Spleen (tissue), 11 donors: ENCODE measurements at regions not wholly inside any gene's neighbourhood (a gene's known extent, or its start where the extent isn't known, plus 50 kb on each side); places are given as distances from the start of the nearest gene placed in this dataset.

Experiments
- DNase-seq: peaks from one replicate; pipeline ENCODE4 v3.0.0-alpha.2; 2020
- H3K27ac ChIP-seq, 8 donors: fragments of 200-600 bp; sonication (generic) in 7 of 8; 1 replicate in 4 of 8; 2 replicates in 4 of 8; pipeline versions ENCODE4 v1.5.0 to v1.8.0; 2016 to 2021; ENCODE audit warnings: inconsistent platforms in 4 of 8, mild to moderate bottlenecking in 4 of 8, moderate library complexity in 1 of 8
- H3K27me3 ChIP-seq, 7 donors: fragments of 200-600 bp; sonication (generic) in 6 of 7; replicated peaks in 1 of 7; 1 replicate in 4 of 7; 2 replicates in 3 of 7; pipeline versions ENCODE4 v1.5.0 to v1.8.0; 2016 to 2021; ENCODE audit warnings: inconsistent platforms in 3 of 7, mild to moderate bottlenecking in 1 of 7
- H3K36me3 ChIP-seq, 6 donors: fragments of 200-600 bp; sonication (generic) in 5 of 6; 1 replicate in 4 of 6; 2 replicates in 2 of 6; pipeline versions ENCODE4 v1.5.0 to v1.8.0; 2016 to 2021; ENCODE audit warnings: inconsistent platforms in 2 of 6
- H3K4me1 ChIP-seq, 6 donors: fragments of 200-600 bp; sonication (generic) in 5 of 6; 1 replicate in 3 of 6; 2 replicates in 3 of 6; pipeline versions ENCODE4 v1.5.0 to v1.8.0; 2016 to 2021; ENCODE audit warnings: inconsistent platforms in 3 of 6
- H3K4me3 ChIP-seq, 8 donors: fragments of 200-600 bp; sonication (generic) in 7 of 8; 1 replicate in 4 of 8; 2 replicates in 4 of 8; pipeline versions ENCODE4 v1.5.0 to v1.8.0; 2016 to 2021; ENCODE audit warnings: inconsistent platforms in 4 of 8, mild to moderate bottlenecking in 4 of 8, moderate library complexity in 2 of 8
- H3K9me3 ChIP-seq, 8 donors: fragments of 200-600 bp; sonication (generic) in 7 of 8; 1 replicate in 4 of 8; 2 replicates in 4 of 8; pipeline versions ENCODE4 v1.5.0 to v1.8.0; 2016 to 2021; ENCODE audit warnings: inconsistent platforms in 4 of 8
- POLR2A ChIP-seq, 3 donors: fragments of 450-650 bp; IDR thresholded peaks; one replicate each; pipeline ENCODE4 v1.5.1; 2017; ENCODE audit warnings: antibody characterized with exemption in 3 of 3, mild to moderate bottlenecking in 1 of 3
- POLR2AphosphoS5 ChIP-seq, 3 donors: sonication (generic); formaldehyde crosslinking; IDR thresholded peaks; one replicate each; pipeline ENCODE4 v1.5.1; 2017; ENCODE audit warnings: antibody characterized with exemption in 3 of 3
- WGBS, 5 donors: extraction: QIAGEN DNeasy Blood & Tissue Kit in 3 of 5; methylation state at CpG; one replicate each; pipeline versions ENCODE4 v1.1.5 to v1.1.7; 2013 to 2018; 5-methylcytosine and 5-hydroxymethylcytosine counted together
- intact Hi-C: fragments of 100-400 bp; cut with DNase I; formaldehyde crosslinking; loops from one replicate; pipeline ENCODE4 v1.15.0; 2023; ENCODE audit warnings: low total_unique reads
- TF ChIP-seq, protein P1 (sequence below), 11 experiments: fragments of 200-600 bp in 7 of 11; fragments of 450-650 bp in 4 of 11; sonication (generic) in 4 of 11; IDR thresholded peaks in 8 of 11; conservative IDR thresholded peaks in 3 of 11; 1 replicate in 7 of 11; 2 replicates in 4 of 11; pipeline versions ENCODE4 v1.4.0 to v1.8.0; 2016 to 2021; ENCODE audit warnings: antibody characterized with exemption in 11 of 11, inconsistent platforms in 4 of 11, mild to moderate bottlenecking in 1 of 11
- donor health status: healthy with polysubstance abuse.
- donor health status: DM: no; HTN: no; CAD: no; lungs with moderate emphysema.
- donor health status: DM: no; HTN: no; CAD: no.
- donor health status: Bipolar disorder and iron deficiency.
- donor health status: healthy.
- donor health status: DM: no; HTN: no; CAD: no.
- donor health status: DM: yes; HTN: yes; CAD: no.

DNA sequence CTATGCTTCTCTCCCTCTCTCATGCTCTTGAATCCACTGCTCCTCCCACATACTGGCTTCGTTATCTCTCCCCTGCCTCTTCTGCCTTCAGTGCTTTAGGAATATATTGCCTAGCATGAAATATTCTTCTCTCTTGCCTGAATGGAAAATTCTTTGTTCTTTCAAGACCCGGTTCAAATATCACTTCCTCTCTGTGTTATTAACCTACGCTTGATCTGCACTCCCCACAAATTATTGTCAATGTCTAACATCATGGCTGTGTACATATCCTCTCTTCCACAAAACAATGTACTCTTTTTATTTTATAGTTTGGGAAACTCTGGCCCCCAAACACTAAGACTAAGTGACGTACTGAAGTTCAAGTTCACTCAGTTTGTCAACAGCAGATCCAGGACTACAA is 211.0 kb downstream of the SEC61B start:
- Histone ChIP-seq H3K4me3 (no peak overlapping the region), H3K9me3 (peaks cover 0 to 4% (median 0%) of the 10 kb centered on the region in 8 donors), H3K36me3 (no peaks in the 10 kb centered on the region), H3K27ac (peak overlapping the region in 1 of 8 donors; percentile 18), H3K4me1 (peaks cover 0 to 13% (median 1%) of the 10 kb centered on the region in 6 donors), H3K27me3 (no peaks in the 10 kb centered on the region)
- WGBS, 5 donors, result 61 to 76% (median 72%) methylated on average over 4 of the region's 4 CpGs
- TF ChIP-seq, protein P1, sequence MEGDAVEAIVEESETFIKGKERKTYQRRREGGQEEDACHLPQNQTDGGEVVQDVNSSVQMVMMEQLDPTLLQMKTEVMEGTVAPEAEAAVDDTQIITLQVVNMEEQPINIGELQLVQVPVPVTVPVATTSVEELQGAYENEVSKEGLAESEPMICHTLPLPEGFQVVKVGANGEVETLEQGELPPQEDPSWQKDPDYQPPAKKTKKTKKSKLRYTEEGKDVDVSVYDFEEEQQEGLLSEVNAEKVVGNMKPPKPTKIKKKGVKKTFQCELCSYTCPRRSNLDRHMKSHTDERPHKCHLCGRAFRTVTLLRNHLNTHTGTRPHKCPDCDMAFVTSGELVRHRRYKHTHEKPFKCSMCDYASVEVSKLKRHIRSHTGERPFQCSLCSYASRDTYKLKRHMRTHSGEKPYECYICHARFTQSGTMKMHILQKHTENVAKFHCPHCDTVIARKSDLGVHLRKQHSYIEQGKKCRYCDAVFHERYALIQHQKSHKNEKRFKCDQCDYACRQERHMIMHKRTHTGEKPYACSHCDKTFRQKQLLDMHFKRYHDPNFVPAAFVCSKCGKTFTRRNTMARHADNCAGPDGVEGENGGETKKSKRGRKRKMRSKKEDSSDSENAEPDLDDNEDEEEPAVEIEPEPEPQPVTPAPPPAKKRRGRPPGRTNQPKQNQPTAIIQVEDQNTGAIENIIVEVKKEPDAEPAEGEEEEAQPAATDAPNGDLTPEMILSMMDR (IDR thresholded peaks at IDR 0.05 in 8 of 11, conservative IDR thresholded peaks at IDR 0.05 in 3 of 11), result no peak
- TF ChIP-seq POLR2A (IDR thresholded peaks at IDR 0.05) (no peak), POLR2AphosphoS5 (IDR thresholded peaks at IDR 0.05) (no peak)
- no peak for DNase-seq
- intact Hi-C loops, result no loop called here

DNA sequence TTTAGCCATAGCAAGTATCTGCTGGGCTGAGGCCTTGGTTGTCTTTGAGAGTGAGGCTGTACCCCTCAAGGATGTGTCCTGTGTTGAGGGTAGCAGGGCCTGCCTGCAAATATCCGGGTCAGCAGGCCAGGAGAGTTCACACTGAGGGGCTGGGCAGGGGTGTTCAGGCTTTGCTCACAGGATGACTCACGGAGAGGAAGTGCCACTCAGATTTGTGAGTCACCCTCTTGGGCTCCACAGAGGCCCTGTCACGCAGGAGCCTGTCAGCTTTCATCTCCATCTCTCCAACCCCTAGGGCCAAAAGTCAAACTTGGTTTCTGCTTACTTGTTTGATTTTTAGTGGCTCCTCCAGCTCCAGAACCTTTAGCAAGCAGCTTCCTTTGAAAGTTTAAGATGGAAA is 211.5 kb downstream of the SEC61B start:
- intact Hi-C loops, result no loop called here
- Histone ChIP-seq H3K36me3 (no peaks in the 10 kb centered on the region), H3K4me1 (peaks cover 0 to 13% (median 1%) of the 10 kb centered on the region in 6 donors), H3K27me3 (no peaks in the 10 kb centered on the region), H3K4me3 (no peak overlapping the region), H3K9me3 (peaks cover 0 to 3% (median 0%) of the 10 kb centered on the region in 8 donors), H3K27ac (peak overlapping the region in 1 of 8 donors; percentile 18)
- DNase-seq, result no peak
- peak in 1 of 3 donors; percentile 11 for TF ChIP-seq POLR2AphosphoS5 (IDR thresholded peaks at IDR 0.05)
- TF ChIP-seq, protein P1 (IDR thresholded peaks at IDR 0.05 in 8 of 11, conservative IDR thresholded peaks at IDR 0.05 in 3 of 11), result no peak
- WGBS, 5 donors, result 16 to 28% (median 24%) methylated on average over 3 of the region's 3 CpGs

GRCh38 chr9:99436616-99437015 is 214.5 kb downstream of the SEC61B start:
- H3K4me1 ChIP-seq, result peaks cover 0 to 13% (median 1%) of the 10 kb centered on the region in 6 donors
- TF ChIP-seq POLR2A (IDR thresholded peaks at IDR 0.05), result no peak
- TF ChIP-seq, protein P1 (IDR thresholded peaks at IDR 0.05 in 8 of 11, conservative IDR thresholded peaks at IDR 0.05 in 3 of 11), result no peak
- no peak for TF ChIP-seq POLR2AphosphoS5 (IDR thresholded peaks at IDR 0.05)
- WGBS, 5 donors, result 82 to 88% (median 83%) methylated on average over 5 of the region's 5 CpGs

GRCh38 chr9:99437145-99437544 is 215.1 kb downstream of the SEC61B start:
- DNase-seq, result no peak
- WGBS, 5 donors, result 81 to 96% (median 91%) methylated on average over 3 of the region's 3 CpGs
- Histone ChIP-seq H3K4me1 (peaks cover 0 to 13% (median 1%) of the 10 kb centered on the region in 6 donors), H3K4me3 (no peak overlapping the region), H3K27me3 (no peaks in the 10 kb centered on the region), H3K27ac (no peak overlapping the region), H3K36me3 (no peaks in the 10 kb centered on the region), H3K9me3 (no peaks in the 10 kb centered on the region)
- intact Hi-C loops, result no loop called here
- TF ChIP-seq, protein P1 (IDR thresholded peaks at IDR 0.05 in 8 of 11, conservative IDR thresholded peaks at IDR 0.05 in 3 of 11), result no peak
- TF ChIP-seq POLR2AphosphoS5 (IDR thresholded peaks at IDR 0.05), result no peak
- TF ChIP-seq POLR2A (IDR thresholded peaks at IDR 0.05), result no peak

More at GRCh38 chr9:99436616-99437015, 214.5 kb downstream of the SEC61B start:
- Histone ChIP-seq H3K27me3 (no peaks in the 10 kb centered on the region), H3K4me3 (no peak overlapping the region), H3K9me3 (no peaks in the 10 kb centered on the region), H3K27ac (no peak overlapping the region), H3K36me3 (no peaks in the 10 kb centered on the region)
- no peak for DNase-seq
- intact Hi-C loops, result no loop called here
